IMR-90 (cell line): ENCODE measurements at regions not wholly inside any gene's neighbourhood (a gene's known extent, or its start where the extent isn't known, plus 50 kb on each side); places are given as distances from the start of the nearest gene placed in this dataset.

Experiments
- CHD1 ChIP-seq: IDR thresholded peaks from 2 replicates; pipeline ENCODE4 v1.6.1; 2012; ENCODE audit warnings: low read depth, low read length, improper control_type of control experiment
- MAFK ChIP-seq: IDR thresholded peaks from 2 replicates; pipeline ENCODE4 v1.6.1; 2012; ENCODE audit warnings: low read depth, low read length, improper control_type of control experiment
- MAZ ChIP-seq: IDR thresholded peaks from 2 replicates; pipeline ENCODE4 v1.6.1; 2012; ENCODE audit warnings: low read depth, mild to moderate bottlenecking, low read length, improper control_type of control experiment, moderate library complexity, borderline replicate concordance
- POLR2A ChIP-seq: IDR thresholded peaks from 2 replicates; pipeline ENCODE4 v1.6.1; 2012; ENCODE audit warnings: mild to moderate bottlenecking, low read depth, low read length
- RFX5 ChIP-seq: IDR thresholded peaks from 2 replicates; pipeline ENCODE4 v1.8.0; 2012; ENCODE audit warnings: low read depth, mild to moderate bottlenecking, low read length, moderate library complexity
- TF ChIP-seq, protein P1 (sequence below): fragments of 150-350 bp; IDR thresholded peaks from 2 replicates; pipeline ENCODE4 v1.6.1; 2017; ENCODE audit warnings: mild to moderate bottlenecking, antibody characterized with exemption, low read length, low read depth
- TF ChIP-seq, protein P2 (sequence below): conservative IDR thresholded peaks from 2 replicates; pipeline ENCODE4 v1.5.1; 2012; ENCODE audit warnings: mild to moderate bottlenecking, low read depth, low read length, improper control_type of control experiment
- TF ChIP-seq, protein P3 (sequence below): fragments of 150-350 bp; IDR thresholded peaks from 2 replicates; pipeline ENCODE4 v1.6.1; 2016; ENCODE audit warnings: low read depth, mild to moderate bottlenecking, low read length, moderate library complexity, borderline replicate concordance

DNA sequence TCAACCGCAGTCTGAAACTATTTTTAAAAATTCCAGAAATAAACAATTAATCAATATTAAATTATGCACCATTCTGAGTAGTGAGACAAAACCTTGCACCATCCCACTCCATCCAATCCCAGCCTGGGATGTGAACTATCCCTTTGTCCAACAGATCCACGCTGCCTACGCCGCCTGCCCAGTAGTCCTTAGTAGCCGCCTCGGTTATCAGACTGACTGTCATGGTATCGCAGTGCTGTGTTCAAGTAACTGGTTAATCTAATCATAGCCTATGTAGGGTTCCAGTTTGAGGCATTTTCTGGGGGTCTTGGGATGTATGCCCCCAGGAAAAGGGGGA lies 437.7 kb downstream of the HS3ST3B1 start:
- TF ChIP-seq CHD1 = no peak
- TF ChIP-seq, protein P1, sequence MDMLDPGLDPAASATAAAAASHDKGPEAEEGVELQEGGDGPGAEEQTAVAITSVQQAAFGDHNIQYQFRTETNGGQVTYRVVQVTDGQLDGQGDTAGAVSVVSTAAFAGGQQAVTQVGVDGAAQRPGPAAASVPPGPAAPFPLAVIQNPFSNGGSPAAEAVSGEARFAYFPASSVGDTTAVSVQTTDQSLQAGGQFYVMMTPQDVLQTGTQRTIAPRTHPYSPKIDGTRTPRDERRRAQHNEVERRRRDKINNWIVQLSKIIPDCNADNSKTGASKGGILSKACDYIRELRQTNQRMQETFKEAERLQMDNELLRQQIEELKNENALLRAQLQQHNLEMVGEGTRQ = no peak
- TF ChIP-seq, protein P2, sequence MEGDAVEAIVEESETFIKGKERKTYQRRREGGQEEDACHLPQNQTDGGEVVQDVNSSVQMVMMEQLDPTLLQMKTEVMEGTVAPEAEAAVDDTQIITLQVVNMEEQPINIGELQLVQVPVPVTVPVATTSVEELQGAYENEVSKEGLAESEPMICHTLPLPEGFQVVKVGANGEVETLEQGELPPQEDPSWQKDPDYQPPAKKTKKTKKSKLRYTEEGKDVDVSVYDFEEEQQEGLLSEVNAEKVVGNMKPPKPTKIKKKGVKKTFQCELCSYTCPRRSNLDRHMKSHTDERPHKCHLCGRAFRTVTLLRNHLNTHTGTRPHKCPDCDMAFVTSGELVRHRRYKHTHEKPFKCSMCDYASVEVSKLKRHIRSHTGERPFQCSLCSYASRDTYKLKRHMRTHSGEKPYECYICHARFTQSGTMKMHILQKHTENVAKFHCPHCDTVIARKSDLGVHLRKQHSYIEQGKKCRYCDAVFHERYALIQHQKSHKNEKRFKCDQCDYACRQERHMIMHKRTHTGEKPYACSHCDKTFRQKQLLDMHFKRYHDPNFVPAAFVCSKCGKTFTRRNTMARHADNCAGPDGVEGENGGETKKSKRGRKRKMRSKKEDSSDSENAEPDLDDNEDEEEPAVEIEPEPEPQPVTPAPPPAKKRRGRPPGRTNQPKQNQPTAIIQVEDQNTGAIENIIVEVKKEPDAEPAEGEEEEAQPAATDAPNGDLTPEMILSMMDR = no peak
- TF ChIP-seq, protein P3, sequence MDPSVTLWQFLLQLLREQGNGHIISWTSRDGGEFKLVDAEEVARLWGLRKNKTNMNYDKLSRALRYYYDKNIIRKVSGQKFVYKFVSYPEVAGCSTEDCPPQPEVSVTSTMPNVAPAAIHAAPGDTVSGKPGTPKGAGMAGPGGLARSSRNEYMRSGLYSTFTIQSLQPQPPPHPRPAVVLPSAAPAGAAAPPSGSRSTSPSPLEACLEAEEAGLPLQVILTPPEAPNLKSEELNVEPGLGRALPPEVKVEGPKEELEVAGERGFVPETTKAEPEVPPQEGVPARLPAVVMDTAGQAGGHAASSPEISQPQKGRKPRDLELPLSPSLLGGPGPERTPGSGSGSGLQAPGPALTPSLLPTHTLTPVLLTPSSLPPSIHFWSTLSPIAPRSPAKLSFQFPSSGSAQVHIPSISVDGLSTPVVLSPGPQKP = no peak
- TF ChIP-seq RFX5 = no peak
- TF ChIP-seq POLR2A = no peak
- TF ChIP-seq MAFK = no peak
- TF ChIP-seq MAZ = no peak
